ENCODE measurements at regions not wholly inside any gene's neighbourhood (a gene's known extent, or its start where the extent isn't known, plus 50 kb on each side); places are given as distances from the start of the nearest gene placed in this dataset.
A peak's percentile ranks its signal among the peaks of the same experiment; 100 is the strongest.

- peak overlapping the region; percentile 29 for H3K27ac Mint-ChIP-seq (ENCODE audit: unreplicated experiment)
- H3K27me3 Mint-ChIP-seq (ENCODE audit: low read depth), result peaks cover 16% of the 10 kb centered on the region
- no peak for TF ChIP-seq CTCF (conservative IDR thresholded peaks at IDR 0.05)
- DNase-seq (ENCODE audit: low read depth, low spot score), result no peak
- H3K9me3 Mint-ChIP-seq, result no peaks in the 10 kb centered on the region
- H3K4me1 Mint-ChIP-seq, result no peaks in the 10 kb centered on the region
- no peak overlapping the region for H3K4me3 Mint-ChIP-seq
- H3K36me3 Mint-ChIP-seq (ENCODE audit: low read depth), result no peaks in the 10 kb centered on the region
Measured at GRCh38 chr7:156432018-156432417, 208.6 kb upstream of the RNF32 start.

- Mint-ChIP-seq H3K4me3 (no peak overlapping the region), H3K27ac (ENCODE audit: unreplicated experiment) (no peak overlapping the region), H3K4me1 (no peaks in the 10 kb centered on the region), H3K9me3 (no peaks in the 10 kb centered on the region), H3K27me3 (ENCODE audit: low read depth) (peaks cover 18% of the 10 kb centered on the region), H3K36me3 (ENCODE audit: low read depth) (no peaks in the 10 kb centered on the region)
- no peak for DNase-seq (ENCODE audit: low read depth, low spot score)
- no peak for TF ChIP-seq CTCF (conservative IDR thresholded peaks at IDR 0.05)
Measured at GRCh38 chr7:156430109-156430508, 210.5 kb upstream of the RNF32 start.

GRCh38 chr7:156429514-156429913 is 211.1 kb upstream of the RNF32 start:
- no peaks in the 10 kb centered on the region for H3K36me3 Mint-ChIP-seq (ENCODE audit: low read depth)
- H3K27ac Mint-ChIP-seq (ENCODE audit: unreplicated experiment), result no peak overlapping the region
- no peaks in the 10 kb centered on the region for H3K9me3 Mint-ChIP-seq
- DNase-seq (ENCODE audit: low read depth, low spot score), result no peak
- no peak overlapping the region for H3K4me3 Mint-ChIP-seq
- TF ChIP-seq CTCF (conservative IDR thresholded peaks at IDR 0.05), result no peak
- peaks cover 22% of the 10 kb centered on the region for H3K27me3 Mint-ChIP-seq (ENCODE audit: low read depth)
- H3K4me1 Mint-ChIP-seq, result no peaks in the 10 kb centered on the region

- no peak for DNase-seq (ENCODE audit: low read depth, low spot score)
- H3K36me3 Mint-ChIP-seq (ENCODE audit: low read depth), result no peaks in the 10 kb centered on the region
- TF ChIP-seq CTCF (conservative IDR thresholded peaks at IDR 0.05), result no peak
- no peak overlapping the region for H3K4me3 Mint-ChIP-seq
- no peaks in the 10 kb centered on the region for H3K4me1 Mint-ChIP-seq
- H3K9me3 Mint-ChIP-seq, result peaks cover 15% of the 10 kb centered on the region
- no peak overlapping the region for H3K27ac Mint-ChIP-seq (ENCODE audit: unreplicated experiment)
- peaks cover 33% of the 10 kb centered on the region for H3K27me3 Mint-ChIP-seq (ENCODE audit: low read depth)
Measured at GRCh38 chr7:156423876-156424275, 216.7 kb upstream of the RNF32 start.

- no peak for TF ChIP-seq CTCF (conservative IDR thresholded peaks at IDR 0.05)
- Mint-ChIP-seq H3K9me3 (peaks cover 15% of the 10 kb centered on the region), H3K27ac (ENCODE audit: unreplicated experiment) (no peak overlapping the region), H3K4me3 (no peak overlapping the region), H3K36me3 (ENCODE audit: low read depth) (no peaks in the 10 kb centered on the region), H3K27me3 (ENCODE audit: low read depth) (peaks cover 28% of the 10 kb centered on the region), H3K4me1 (no peaks in the 10 kb centered on the region)
- DNase-seq (ENCODE audit: low read depth, low spot score), result no peak
Measured at GRCh38 chr7:156420496-156420895, 220.1 kb upstream of the RNF32 start.

- Mint-ChIP-seq H3K27ac (ENCODE audit: unreplicated experiment) (no peak overlapping the region), H3K27me3 (ENCODE audit: low read depth) (peaks cover 24% of the 10 kb centered on the region)
Measured at GRCh38 chr7:156419782-156420181, 220.8 kb upstream of the RNF32 start.

More at GRCh38 chr7:156419782-156420181, 220.8 kb upstream of the RNF32 start:
- peaks cover 15% of the 10 kb centered on the region for H3K9me3 Mint-ChIP-seq
- H3K4me1 Mint-ChIP-seq, result no peaks in the 10 kb centered on the region
- no peaks in the 10 kb centered on the region for H3K36me3 Mint-ChIP-seq (ENCODE audit: low read depth)
- H3K4me3 Mint-ChIP-seq, result no peak overlapping the region
- no peak for DNase-seq (ENCODE audit: low read depth, low spot score)
- TF ChIP-seq CTCF (conservative IDR thresholded peaks at IDR 0.05), result no peak
